ENCODE measurements at regions not wholly inside any gene's neighbourhood (a gene's known extent, or its start where the extent isn't known, plus 50 kb on each side); places are given as distances from the start of the nearest gene placed in this dataset.

GRCh38 chr1:96387785-96388184, 333.8 kb upstream of the PTBP2 start:
- dilution Hi-C loops (cut with MboI; ENCODE audit: extremely low pct_ligation_motif_present, low sequenced_read_pairs) (no loop called here), intact Hi-C loops (cut with micrococcal nuclease) (loop anchor here (2.0 to 5.0 kb wide), 3 partner anchors 25 to 335 kb away; no protein-coding TSS in a partner anchor)
- POLR2A ChIA-PET = no interaction called here
- Histone ChIP-seq H3K9ac (replicated peaks; ENCODE audit: extremely low read depth, insufficient read depth, low read length) (peak overlapping the region; percentile 60), H3K36me3 (ENCODE audit: control insufficient read depth in 2 of 2, extremely low read depth in 1 of 2, insufficient read depth in 2 of 2, low read length in 2 of 2) (no peaks in the 10 kb centered on the region), H3K9me1 (replicated peaks; ENCODE audit: control insufficient read depth, extremely low read depth, insufficient read depth, low read length) (no peaks in the 10 kb centered on the region), H3K4me3 (replicated peaks in 1 of 3; ENCODE audit: insufficient read depth in 1 of 3, low read depth in 1 of 3, low read length in 3 of 3) (no peak overlapping the region), H3K4me1 (ENCODE audit: control insufficient read depth, extremely low read depth, insufficient read depth, low read length) (peaks cover 22% of the 10 kb centered on the region), H3K79me2 (ENCODE audit: control insufficient read depth, insufficient read depth, low read length) (no peaks in the 10 kb centered on the region), H2AFZ (ENCODE audit: low read depth, low read length) (peak overlapping the region; percentile 28), H3K4me2 (ENCODE audit: insufficient read depth, low read length) (peak overlapping the region; percentile 53), H3K27ac (ENCODE audit: insufficient read depth, low read depth, low read length) (peak overlapping the region; percentile 93), H3K27me3 (ENCODE audit: control insufficient read depth in 2 of 2, insufficient read depth in 2 of 2, low read length in 2 of 2) (no peaks in the 10 kb centered on the region), H3K9me3 (replicated peaks; ENCODE audit: control insufficient read depth, insufficient read depth, low read length) (no peaks in the 10 kb centered on the region), H4K20me1 (replicated peaks; ENCODE audit: control insufficient read depth, extremely low read depth, insufficient read depth, low read length) (no peaks in the 10 kb centered on the region)
- peak; percentile 20 for DNase-seq (ENCODE audit: low read depth, low spot score)
- CTCF ChIA-PET = interaction anchor here (1.0 to 1.4 kb wide), 2 partner anchors 24 to 26 kb away, joined by 3 to 6 read pairs; no protein-coding TSS in a partner anchor
- FAIRE-seq = no peak
- TF ChIP-seq EZH2 (IDR thresholded peaks at IDR 0.05; ENCODE audit: borderline replicate concordance, low read depth, low read length, severe bottlenecking) (no peak), FOS (IDR thresholded peaks at IDR 0.05; ENCODE audit: borderline replicate concordance, insufficient read depth, low read length) (no peak), GATA2 (IDR thresholded peaks at IDR 0.05; ENCODE audit: insufficient read depth, insufficient read length, low read depth, low read length) (no peak), MYC (IDR thresholded peaks at IDR 0.05; ENCODE audit: low read depth, low read length) (no peak), JUN (IDR thresholded peaks at IDR 0.05; ENCODE audit: borderline replicate concordance, insufficient read depth, insufficient read length, low read depth) (no peak), POLR2AphosphoS5 (IDR thresholded peaks at IDR 0.05; ENCODE audit: insufficient read depth, low read depth, low read length) (no peak), MAX (IDR thresholded peaks at IDR 0.05; ENCODE audit: insufficient read depth, insufficient read length) (no peak), CTCF (IDR thresholded peaks at IDR 0.05; ENCODE audit: extremely low read depth in 1 of 2, insufficient read depth in 1 of 2, low read depth in 1 of 2, low read length in 2 of 2) (no peak)
- BruUV-seq (replicated peaks) = no TSS peak

Data from endothelial cell of umbilical vein (primary cell).